Mucosa of descending colon (tissue), 3 donors: ENCODE measurements at regions not wholly inside any gene's neighbourhood (a gene's known extent, or its start where the extent isn't known, plus 50 kb on each side); places are given as distances from the start of the nearest gene placed in this dataset.

Source experiments
- ATAC-seq: fragments of 200-7000 bp; cut with Tn5 transposase; one replicate; pipeline ENCODE4 v1.9.1; 2020; ENCODE audit warnings: mild to moderate bottlenecking, moderate library complexity
- DNase-seq, 3 donors: peaks; one replicate each; pipeline ENCODE4 v3.0.0-alpha.2; 2020
- H3K36me3 ChIP-seq: fragments of 200-600 bp; one replicate; pipeline ENCODE4 v1.8.0; 2021; ENCODE audit warnings: low read depth, mild to moderate bottlenecking
- H3K4me1 ChIP-seq: fragments of 200-600 bp; one replicate; pipeline ENCODE4 v1.8.0; 2021; ENCODE audit warnings: low read depth, mild to moderate bottlenecking
- H3K4me3 ChIP-seq: fragments of 200-600 bp; one replicate; pipeline ENCODE4 v1.8.0; 2021; ENCODE audit warnings: mild to moderate bottlenecking
- H3K9me3 ChIP-seq: fragments of 200-600 bp; one replicate; pipeline ENCODE4 v1.8.0; 2021; ENCODE audit warnings: mild to moderate bottlenecking
- intact Hi-C, 2 donors: fragments of 100-400 bp; cut with DNase I in 1 of 2; cut with micrococcal nuclease in 1 of 2; formaldehyde crosslinking; loops; one replicate each; pipeline versions ENCODE4 v1.11.0 to v1.11.1; 2022; cut with DNase I, micrococcal nuclease
- TF ChIP-seq, protein P1 (sequence below): fragments of 200-600 bp; IDR thresholded peaks from one replicate; pipeline ENCODE4 v1.8.0; 2022; ENCODE audit warnings: antibody characterized with exemption, mild to moderate bottlenecking
- donor health status: DM: no; HTN: no; CAD: no; lungs with moderate emphysema.
- donor health status: DM: no; HTN: no; CAD: no.
- donor health status: DM: no; HTN: yes; CAD: no.

DNA sequence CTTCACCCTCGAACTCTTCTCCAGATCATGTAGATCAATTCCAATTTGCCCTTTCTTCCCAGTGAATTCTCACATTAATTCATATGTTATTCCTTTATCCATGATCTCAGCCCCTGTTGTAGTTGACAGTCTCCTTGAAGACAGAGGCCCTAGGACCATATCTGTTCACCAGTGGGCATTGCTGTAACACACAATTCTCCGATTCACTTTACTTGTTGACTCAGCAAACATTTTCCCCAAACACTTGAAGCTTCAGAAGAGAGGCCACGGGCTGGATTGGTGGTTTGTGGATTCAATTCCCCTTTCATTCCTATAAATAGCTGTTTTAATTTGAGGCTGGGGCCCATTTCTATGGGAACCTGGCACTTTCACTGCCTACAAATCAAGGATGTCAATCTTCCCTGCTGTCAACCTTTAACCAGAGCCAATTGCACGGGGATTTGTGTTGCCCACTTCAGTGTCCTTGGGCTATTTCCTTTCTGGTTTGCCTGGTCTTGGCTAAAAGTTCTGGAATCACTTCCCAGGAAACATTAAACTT is 393.0 kb upstream of the KIRREL3 start:
- H3K9me3 ChIP-seq, result no peaks in the 10 kb centered on the region
- no peak for DNase-seq
- no peak overlapping the region for H3K4me3 ChIP-seq
- TF ChIP-seq, protein P1, sequence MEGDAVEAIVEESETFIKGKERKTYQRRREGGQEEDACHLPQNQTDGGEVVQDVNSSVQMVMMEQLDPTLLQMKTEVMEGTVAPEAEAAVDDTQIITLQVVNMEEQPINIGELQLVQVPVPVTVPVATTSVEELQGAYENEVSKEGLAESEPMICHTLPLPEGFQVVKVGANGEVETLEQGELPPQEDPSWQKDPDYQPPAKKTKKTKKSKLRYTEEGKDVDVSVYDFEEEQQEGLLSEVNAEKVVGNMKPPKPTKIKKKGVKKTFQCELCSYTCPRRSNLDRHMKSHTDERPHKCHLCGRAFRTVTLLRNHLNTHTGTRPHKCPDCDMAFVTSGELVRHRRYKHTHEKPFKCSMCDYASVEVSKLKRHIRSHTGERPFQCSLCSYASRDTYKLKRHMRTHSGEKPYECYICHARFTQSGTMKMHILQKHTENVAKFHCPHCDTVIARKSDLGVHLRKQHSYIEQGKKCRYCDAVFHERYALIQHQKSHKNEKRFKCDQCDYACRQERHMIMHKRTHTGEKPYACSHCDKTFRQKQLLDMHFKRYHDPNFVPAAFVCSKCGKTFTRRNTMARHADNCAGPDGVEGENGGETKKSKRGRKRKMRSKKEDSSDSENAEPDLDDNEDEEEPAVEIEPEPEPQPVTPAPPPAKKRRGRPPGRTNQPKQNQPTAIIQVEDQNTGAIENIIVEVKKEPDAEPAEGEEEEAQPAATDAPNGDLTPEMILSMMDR, result no peak
- no peaks in the 10 kb centered on the region for H3K36me3 ChIP-seq
- H3K4me1 ChIP-seq, result no peaks in the 10 kb centered on the region
- intact Hi-C loops, result no loop called here
- ATAC-seq, result no peak

DNA sequence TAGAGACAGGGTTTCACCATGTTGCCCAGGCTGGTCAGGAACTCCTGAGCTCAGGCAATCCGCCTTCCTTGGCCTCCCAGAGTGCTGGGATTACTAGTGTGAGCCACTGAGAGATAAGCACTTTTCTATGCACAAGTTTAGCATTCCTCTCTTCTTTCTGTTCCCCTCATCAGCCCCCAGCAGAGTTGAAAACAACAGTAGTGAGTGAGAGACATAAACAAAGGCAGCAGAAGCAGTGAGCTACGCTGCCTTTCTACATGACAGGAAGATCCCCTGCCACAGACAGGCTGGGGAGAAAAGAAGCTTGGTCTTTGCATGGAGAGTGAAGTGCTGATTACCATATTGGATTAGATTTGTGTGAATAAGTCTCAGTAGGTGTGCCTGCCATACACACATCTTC is 392.0 kb upstream of the KIRREL3 start:
- no peak for ATAC-seq
- no peak overlapping the region for H3K4me3 ChIP-seq
- H3K36me3 ChIP-seq, result no peaks in the 10 kb centered on the region
- TF ChIP-seq, protein P1, result no peak
- no peaks in the 10 kb centered on the region for H3K9me3 ChIP-seq
- intact Hi-C loops, result no loop called here
- DNase-seq, result no peak
- no peaks in the 10 kb centered on the region for H3K4me1 ChIP-seq

DNA sequence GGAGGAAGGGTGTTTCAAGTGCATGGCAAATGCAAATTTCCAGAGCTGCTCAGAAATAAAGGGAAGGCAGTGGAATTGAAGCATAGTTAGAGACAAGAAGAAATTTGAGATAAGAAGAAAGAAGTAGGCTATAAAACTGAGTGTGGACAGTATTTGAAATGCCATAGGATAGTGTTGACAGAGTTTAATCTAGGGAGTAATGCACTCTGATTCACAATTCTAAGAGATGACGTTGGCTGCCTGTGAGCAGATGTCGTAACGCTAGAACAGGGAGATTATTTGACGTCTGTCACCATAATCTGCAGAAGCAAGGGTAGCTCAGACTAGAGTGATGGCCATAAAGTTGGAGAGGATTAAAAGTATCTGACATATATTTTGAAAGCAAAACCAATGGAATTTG is 389.9 kb upstream of the KIRREL3 start:
- DNase-seq, result no peak
- TF ChIP-seq, protein P1, result no peak
- H3K36me3 ChIP-seq, result no peaks in the 10 kb centered on the region

DNA sequence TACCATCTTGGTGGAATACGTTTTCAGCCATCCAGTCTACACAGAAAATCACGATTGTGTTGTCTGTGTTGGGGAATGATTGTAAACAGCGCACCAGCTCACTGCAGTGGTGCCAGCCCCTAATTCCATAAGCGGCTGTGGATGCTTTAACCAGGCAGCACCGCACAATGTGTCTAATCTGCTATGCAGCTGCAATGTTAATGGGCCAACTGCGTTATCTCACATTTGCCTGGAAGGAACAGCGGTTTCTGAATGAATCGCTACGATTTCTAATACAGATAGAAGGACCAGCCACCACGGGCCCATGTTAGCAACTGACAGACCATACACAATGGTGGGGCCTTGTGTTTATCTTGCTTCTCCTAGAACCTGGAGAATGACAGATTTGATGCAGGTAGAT is 384.5 kb upstream of the KIRREL3 start:
- Histone ChIP-seq H3K9me3 (no peaks in the 10 kb centered on the region), H3K4me1 (peaks cover 5% of the 10 kb centered on the region), H3K4me3 (no peak overlapping the region), H3K36me3 (no peaks in the 10 kb centered on the region)
- intact Hi-C loops, result no loop called here
- TF ChIP-seq, protein P1, result no peak
- ATAC-seq, result no peak
- no peak for DNase-seq

More for the DNA sequence above, 389.9 kb upstream of the KIRREL3 start:
- ATAC-seq, result no peak
- Histone ChIP-seq H3K9me3 (no peaks in the 10 kb centered on the region), H3K4me3 (no peak overlapping the region), H3K4me1 (no peaks in the 10 kb centered on the region)
- intact Hi-C loops, result no loop called here

DNA sequence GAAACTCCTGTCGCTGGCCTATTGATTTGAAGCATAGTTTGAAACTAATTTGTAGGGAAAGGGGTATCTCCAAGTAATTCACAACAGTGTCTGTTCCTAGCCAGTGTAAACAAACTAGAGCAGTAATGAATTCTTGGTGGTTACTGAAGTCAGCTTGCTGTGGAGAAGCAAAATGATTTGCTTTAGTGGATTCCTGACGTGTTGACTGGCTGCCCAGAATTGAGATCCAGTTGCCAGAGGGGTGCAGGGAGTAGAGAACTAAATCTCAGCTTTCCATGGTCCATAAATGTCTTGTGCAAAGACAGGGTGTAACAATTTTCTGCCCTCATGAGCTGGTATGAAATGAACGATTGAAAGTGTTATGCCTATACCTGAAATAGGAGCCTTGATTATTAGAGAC is 382.5 kb upstream of the KIRREL3 start:
- ATAC-seq (no peak), DNase-seq (no peak)
- intact Hi-C loops, result no loop called here
- H3K36me3 ChIP-seq, result no peaks in the 10 kb centered on the region
- H3K4me3 ChIP-seq, result no peak overlapping the region
- TF ChIP-seq, protein P1, result no peak
- H3K4me1 ChIP-seq, result peaks cover 5% of the 10 kb centered on the region
- H3K9me3 ChIP-seq, result no peaks in the 10 kb centered on the region

DNA sequence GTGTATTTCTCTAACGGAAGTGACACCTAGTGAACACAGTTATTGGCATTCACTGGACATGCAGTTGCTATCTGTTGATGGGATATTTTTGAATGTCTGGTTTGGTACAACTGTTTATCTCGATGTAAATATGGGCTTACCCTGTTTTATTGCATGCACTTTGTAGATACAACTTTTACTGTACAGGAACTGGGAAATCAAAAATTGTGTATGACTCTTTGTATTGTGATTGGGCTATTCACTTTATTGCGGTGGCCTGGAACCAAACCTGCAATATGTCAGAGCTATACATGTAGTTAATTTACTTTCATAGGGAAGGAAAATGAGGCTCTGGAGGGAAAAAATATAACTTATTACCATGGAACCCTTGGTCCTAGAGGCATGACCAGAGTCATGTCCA is 380.7 kb upstream of the KIRREL3 start:
- DNase-seq, result peak in 1 of 3 donors; percentile 35
- no peaks in the 10 kb centered on the region for H3K9me3 ChIP-seq
- intact Hi-C loops, result no loop called here
- ATAC-seq, result peak; percentile 87
- H3K36me3 ChIP-seq, result no peaks in the 10 kb centered on the region
- no peak overlapping the region for H3K4me3 ChIP-seq
- H3K4me1 ChIP-seq, result peaks cover 5% of the 10 kb centered on the region
- TF ChIP-seq, protein P1, result no peak
